Type B pancreatic cell (in vitro differentiated cells): ENCODE measurements at regions not wholly inside any gene's neighbourhood (a gene's known extent, or its start where the extent isn't known, plus 50 kb on each side); places are given as distances from the start of the nearest gene placed in this dataset.

Experiments
- DNase-seq: peaks from one replicate; pipeline ENCODE4 v3.0.0; 2021; ENCODE audit warnings: mixed read lengths; ENCODE audit not compliant: unreplicated experiment; ENCODE audit errors: extremely low spot score
- H3K27ac Mint-ChIP-seq: 2 replicates; pipeline ENCODE4 v1.8.0; 2021; ENCODE audit warnings: mild to moderate bottlenecking, mixed read lengths
- H3K27me3 Mint-ChIP-seq: 2 replicates; pipeline ENCODE4 v1.8.0; 2021; ENCODE audit warnings: mixed read lengths
- H3K36me3 Mint-ChIP-seq: 2 replicates; pipeline ENCODE4 v1.8.0; 2021; ENCODE audit warnings: mixed read lengths
- H3K4me1 Mint-ChIP-seq: one replicate; pipeline ENCODE4 v1.8.0; 2021; ENCODE audit warnings: mixed read lengths; ENCODE audit not compliant: unreplicated experiment
- H3K4me3 Mint-ChIP-seq: 2 replicates; pipeline ENCODE4 v1.8.0; 2021; ENCODE audit warnings: mild to moderate bottlenecking, mixed read lengths
- H3K9me3 Mint-ChIP-seq: 2 replicates; pipeline ENCODE4 v1.8.0; 2021; ENCODE audit warnings: mixed read lengths
- TF ChIP-seq, protein P1 (sequence below): fragments of 200-600 bp; sonication (generic); conservative IDR thresholded peaks from 2 replicates; pipeline ENCODE4 v1.5.0; 2021; ENCODE audit warnings: antibody characterized with exemption, mild to moderate bottlenecking

DNA sequence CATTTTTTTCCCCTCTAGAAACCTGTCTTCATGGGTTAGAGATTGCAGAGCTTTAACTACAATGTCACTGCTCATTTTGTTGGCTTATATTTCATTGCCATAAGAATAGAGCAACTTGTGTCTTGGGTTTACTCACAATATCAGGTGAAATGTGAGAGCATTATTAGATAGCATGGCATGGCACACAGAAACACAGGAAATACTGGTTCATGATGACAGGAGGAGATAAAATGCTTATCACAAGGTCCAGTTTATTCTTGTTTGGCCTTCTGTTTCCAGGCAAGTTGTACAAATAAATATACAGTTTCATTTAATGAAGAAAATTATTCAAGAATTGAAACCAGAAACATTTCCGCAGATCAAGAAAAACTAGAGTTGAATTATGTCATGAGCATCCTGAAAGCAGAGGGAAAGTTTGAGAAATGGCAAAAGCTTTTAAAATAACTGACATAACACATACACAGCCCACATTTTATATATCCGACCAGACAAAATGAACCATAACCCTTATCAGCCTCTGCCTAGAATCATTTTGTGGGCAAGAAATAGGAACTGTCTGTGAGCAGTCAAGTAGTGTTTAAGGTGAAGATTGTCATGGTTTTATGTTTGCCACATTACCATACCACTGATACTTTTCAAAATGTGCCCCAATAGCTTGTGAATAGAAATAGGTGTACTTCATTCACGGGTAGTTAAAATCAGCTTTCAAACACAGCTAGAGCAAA lies 297.9 kb upstream of the ARGLU1 start:
- Mint-ChIP-seq H3K9me3 (peaks cover 14% of the 10 kb centered on the region), H3K4me1 (peaks cover 31% of the 10 kb centered on the region), H3K27ac (peak overlapping the region; percentile 44), H3K27me3 (no peaks in the 10 kb centered on the region), H3K4me3 (peak overlapping the region; percentile 8), H3K36me3 (no peaks in the 10 kb centered on the region)
- DNase-seq = no peak
- TF ChIP-seq, protein P1, sequence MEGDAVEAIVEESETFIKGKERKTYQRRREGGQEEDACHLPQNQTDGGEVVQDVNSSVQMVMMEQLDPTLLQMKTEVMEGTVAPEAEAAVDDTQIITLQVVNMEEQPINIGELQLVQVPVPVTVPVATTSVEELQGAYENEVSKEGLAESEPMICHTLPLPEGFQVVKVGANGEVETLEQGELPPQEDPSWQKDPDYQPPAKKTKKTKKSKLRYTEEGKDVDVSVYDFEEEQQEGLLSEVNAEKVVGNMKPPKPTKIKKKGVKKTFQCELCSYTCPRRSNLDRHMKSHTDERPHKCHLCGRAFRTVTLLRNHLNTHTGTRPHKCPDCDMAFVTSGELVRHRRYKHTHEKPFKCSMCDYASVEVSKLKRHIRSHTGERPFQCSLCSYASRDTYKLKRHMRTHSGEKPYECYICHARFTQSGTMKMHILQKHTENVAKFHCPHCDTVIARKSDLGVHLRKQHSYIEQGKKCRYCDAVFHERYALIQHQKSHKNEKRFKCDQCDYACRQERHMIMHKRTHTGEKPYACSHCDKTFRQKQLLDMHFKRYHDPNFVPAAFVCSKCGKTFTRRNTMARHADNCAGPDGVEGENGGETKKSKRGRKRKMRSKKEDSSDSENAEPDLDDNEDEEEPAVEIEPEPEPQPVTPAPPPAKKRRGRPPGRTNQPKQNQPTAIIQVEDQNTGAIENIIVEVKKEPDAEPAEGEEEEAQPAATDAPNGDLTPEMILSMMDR = no peak

DNA sequence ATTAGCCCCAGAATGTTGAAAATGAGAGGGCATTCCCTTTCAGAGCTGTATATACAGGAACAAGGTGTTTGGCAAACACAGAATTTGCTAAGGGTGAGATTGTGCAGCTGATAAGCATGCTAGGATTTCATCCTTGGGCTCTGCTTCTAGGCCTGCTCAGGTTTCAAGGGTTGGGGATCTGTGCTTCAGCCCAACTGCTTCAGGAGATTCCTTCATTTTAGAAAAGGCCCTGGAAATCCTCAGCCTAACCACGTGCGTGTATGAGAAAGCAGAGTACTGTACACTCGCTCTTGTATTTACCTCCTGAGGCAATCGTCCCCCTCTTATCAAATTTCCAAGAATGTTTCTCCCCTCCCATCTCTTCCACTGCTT lies 291.6 kb upstream of the ARGLU1 start:
- peak overlapping the region; percentile 79 for H3K27ac Mint-ChIP-seq
- no peaks in the 10 kb centered on the region for H3K36me3 Mint-ChIP-seq
- peaks cover 10% of the 10 kb centered on the region for H3K9me3 Mint-ChIP-seq
- TF ChIP-seq, protein P1 = no peak
- H3K4me1 Mint-ChIP-seq = peaks cover 28% of the 10 kb centered on the region
- DNase-seq = no peak
- no peaks in the 10 kb centered on the region for H3K27me3 Mint-ChIP-seq
- peak overlapping the region; percentile 10 for H3K4me3 Mint-ChIP-seq

DNA sequence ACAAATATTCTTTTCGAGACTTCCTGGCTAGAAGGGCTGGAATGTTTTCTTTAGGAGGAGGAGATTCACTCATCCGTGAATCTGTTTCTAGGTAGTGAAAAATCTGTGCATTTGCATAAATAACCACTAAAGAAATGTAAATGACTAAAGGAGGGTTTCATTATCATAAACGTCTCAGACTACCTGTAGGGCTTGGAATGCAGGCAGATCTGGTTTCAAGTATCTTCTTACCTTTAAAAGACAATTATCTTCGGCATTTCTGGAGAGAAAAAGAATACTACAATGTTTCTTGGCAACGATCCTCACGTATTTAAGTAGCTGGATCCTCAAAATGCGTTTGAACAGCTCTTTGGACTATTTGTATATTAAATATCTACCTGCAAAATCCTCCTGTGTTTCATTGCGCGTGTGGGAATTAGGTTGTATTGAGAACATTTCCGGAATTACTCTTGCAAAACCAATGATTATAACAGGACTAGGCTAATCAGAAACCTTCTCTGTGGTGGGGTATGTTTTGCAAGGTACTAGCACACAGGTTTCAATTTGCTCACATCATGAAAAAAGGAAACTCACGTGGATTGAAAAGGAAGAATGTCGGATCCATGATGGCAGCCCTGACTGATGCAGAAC lies 291.1 kb upstream of the ARGLU1 start:
- Mint-ChIP-seq H3K27ac (peak overlapping the region; percentile 79), H3K9me3 (peaks cover 10% of the 10 kb centered on the region), H3K27me3 (no peaks in the 10 kb centered on the region), H3K4me1 (peaks cover 28% of the 10 kb centered on the region), H3K36me3 (no peaks in the 10 kb centered on the region), H3K4me3 (peak overlapping the region; percentile 56)
- no peak for DNase-seq
- TF ChIP-seq, protein P1 = no peak

DNA sequence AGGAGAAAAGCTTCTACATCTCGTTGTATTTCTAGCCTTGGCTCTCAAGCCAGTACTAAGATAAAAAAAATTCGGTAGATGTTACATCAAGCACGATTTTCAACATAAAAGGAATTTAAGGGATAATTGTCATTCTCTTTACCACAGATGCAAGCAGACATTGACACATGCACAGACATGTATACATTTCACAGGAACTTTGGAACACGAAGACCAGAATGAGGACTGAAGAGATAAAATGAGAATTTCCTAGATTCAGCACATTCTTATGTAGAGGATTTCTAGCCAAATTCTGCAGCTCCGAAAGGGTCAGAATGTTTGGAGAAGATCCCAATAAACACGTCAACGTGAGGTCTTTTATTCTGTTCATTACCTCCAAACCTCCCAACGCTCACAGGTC lies 284.5 kb upstream of the ARGLU1 start:
- no peaks in the 10 kb centered on the region for H3K27me3 Mint-ChIP-seq
- no peaks in the 10 kb centered on the region for H3K4me1 Mint-ChIP-seq
- H3K4me3 Mint-ChIP-seq = no peak overlapping the region
- no peak overlapping the region for H3K27ac Mint-ChIP-seq
- DNase-seq = no peak
- no peaks in the 10 kb centered on the region for H3K36me3 Mint-ChIP-seq
- H3K9me3 Mint-ChIP-seq = no peaks in the 10 kb centered on the region
- TF ChIP-seq, protein P1 = no peak

DNA sequence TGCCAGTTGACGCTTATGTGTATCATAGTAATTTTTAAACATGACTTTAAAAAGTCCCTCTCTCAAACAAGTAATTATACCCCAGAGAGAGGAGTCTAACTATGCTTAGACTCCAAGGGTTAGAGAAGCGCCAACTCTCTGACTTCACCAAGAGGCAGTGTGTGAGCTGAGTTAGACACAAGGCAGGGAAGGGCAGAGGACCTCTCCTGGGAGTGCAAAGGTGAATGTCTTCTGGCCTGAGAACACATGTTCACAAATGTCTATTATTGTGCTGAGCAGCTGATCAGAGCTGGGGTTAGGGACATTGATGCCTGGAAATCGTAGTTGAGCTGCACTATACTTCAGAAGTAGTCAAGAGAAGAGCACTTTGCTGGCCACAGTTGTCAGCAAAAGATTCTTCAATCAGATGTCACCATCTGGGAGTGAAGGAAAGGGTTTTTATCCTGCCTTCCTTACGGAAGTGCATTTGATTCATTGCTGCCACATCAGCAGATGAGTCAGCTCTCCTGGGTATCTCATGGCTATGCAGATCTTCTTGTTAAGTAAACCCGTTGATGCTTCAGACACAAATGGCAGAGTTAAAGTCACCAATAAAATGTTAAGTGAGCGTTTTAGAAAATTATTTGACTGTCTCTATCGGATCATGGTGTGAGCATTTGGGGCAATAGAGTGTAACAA lies 283.2 kb upstream of the ARGLU1 start:
- no peak for DNase-seq
- no peaks in the 10 kb centered on the region for H3K27me3 Mint-ChIP-seq
- no peak overlapping the region for H3K27ac Mint-ChIP-seq
- H3K4me3 Mint-ChIP-seq = no peak overlapping the region
- TF ChIP-seq, protein P1 = no peak
- peaks cover 3% of the 10 kb centered on the region for H3K4me1 Mint-ChIP-seq
- H3K36me3 Mint-ChIP-seq = no peaks in the 10 kb centered on the region
- H3K9me3 Mint-ChIP-seq = peaks cover 3% of the 10 kb centered on the region
